VCaP (cell line): ENCODE measurements at regions not wholly inside any gene's neighbourhood (a gene's known extent, or its start where the extent isn't known, plus 50 kb on each side); places are given as distances from the start of the nearest gene placed in this dataset.
A peak's percentile ranks its signal among the peaks of the same experiment; 100 is the strongest.

Experiments
- H3K27ac ChIP-seq: fragments of 450-650 bp; 2 replicates; pipeline ENCODE4 v1.5.1; 2017
- CTCF ChIP-seq: fragments of 450-650 bp; conservative IDR thresholded peaks from 2 replicates; pipeline ENCODE4 v1.5.1; 2017; ENCODE audit warnings: mild to moderate bottlenecking, moderate library complexity

- no peak for TF ChIP-seq CTCF
- peak overlapping the region; percentile 91; the same call in 1 of the 2 replicates for H3K27ac ChIP-seq
Observed at GRCh38 chr2:5940596-5941535, 248.7 kb downstream of the SOX11 start.

- no peak overlapping the region for H3K27ac ChIP-seq
- TF ChIP-seq CTCF, result no peak
Observed at GRCh38 chr2:5942204-5942603, 250.0 kb downstream of the SOX11 start.

GRCh38 chr2:5945742-5946141 lies 253.6 kb downstream of the SOX11 start:
- TF ChIP-seq CTCF, result no peak
- H3K27ac ChIP-seq, result no peak overlapping the region; the same call in 1 of the 2 replicates

GRCh38 chr2:5946225-5947115 lies 254.3 kb downstream of the SOX11 start:
- peak overlapping the region; percentile 62 for H3K27ac ChIP-seq
- no peak for TF ChIP-seq CTCF

- H3K27ac ChIP-seq, result no peak overlapping the region
- TF ChIP-seq CTCF, result no peak
Observed at GRCh38 chr2:5950736-5951135, 258.6 kb downstream of the SOX11 start.

- H3K27ac ChIP-seq, result no peak overlapping the region
- no peak for TF ChIP-seq CTCF
Observed at GRCh38 chr2:5951471-5951870, 259.3 kb downstream of the SOX11 start.

- no peak for TF ChIP-seq CTCF
- no peak overlapping the region for H3K27ac ChIP-seq
Observed at GRCh38 chr2:5953525-5953924, 261.3 kb downstream of the SOX11 start.
